ENCODE measurements at regions not wholly inside any gene's neighbourhood (a gene's known extent, or its start where the extent isn't known, plus 50 kb on each side); places are given as distances from the start of the nearest gene placed in this dataset.

DNA sequence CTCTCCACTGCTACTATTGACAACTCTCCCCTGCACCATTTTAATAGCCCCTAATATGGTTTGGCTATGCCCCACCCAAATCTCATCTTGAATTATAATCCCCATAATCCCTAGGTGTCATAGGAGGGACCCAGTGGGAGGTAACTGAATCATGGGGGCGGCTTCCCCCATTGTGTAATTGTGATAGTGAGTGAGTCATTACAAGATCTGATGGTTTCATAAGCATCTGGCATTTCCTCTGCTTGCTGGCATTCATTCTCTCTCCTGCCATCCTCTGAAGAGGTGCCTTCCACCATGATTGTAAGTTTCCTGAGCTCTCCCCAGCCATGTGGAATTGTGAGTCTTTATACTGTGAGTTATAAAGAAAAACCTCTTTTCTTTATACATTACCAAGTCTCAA is 74.1 kb upstream of the TCF21 start:
- TF ChIP-seq, protein P1, sequence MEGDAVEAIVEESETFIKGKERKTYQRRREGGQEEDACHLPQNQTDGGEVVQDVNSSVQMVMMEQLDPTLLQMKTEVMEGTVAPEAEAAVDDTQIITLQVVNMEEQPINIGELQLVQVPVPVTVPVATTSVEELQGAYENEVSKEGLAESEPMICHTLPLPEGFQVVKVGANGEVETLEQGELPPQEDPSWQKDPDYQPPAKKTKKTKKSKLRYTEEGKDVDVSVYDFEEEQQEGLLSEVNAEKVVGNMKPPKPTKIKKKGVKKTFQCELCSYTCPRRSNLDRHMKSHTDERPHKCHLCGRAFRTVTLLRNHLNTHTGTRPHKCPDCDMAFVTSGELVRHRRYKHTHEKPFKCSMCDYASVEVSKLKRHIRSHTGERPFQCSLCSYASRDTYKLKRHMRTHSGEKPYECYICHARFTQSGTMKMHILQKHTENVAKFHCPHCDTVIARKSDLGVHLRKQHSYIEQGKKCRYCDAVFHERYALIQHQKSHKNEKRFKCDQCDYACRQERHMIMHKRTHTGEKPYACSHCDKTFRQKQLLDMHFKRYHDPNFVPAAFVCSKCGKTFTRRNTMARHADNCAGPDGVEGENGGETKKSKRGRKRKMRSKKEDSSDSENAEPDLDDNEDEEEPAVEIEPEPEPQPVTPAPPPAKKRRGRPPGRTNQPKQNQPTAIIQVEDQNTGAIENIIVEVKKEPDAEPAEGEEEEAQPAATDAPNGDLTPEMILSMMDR (IDR thresholded peaks at IDR 0.05; ENCODE audit: low read depth, low read length, missing control alignments) = no peak
- H3K4me3 ChIP-seq (ENCODE audit: low read depth, low read length) = no peak overlapping the region
- no peak for DNase-seq (ENCODE audit: low read depth)

DNA sequence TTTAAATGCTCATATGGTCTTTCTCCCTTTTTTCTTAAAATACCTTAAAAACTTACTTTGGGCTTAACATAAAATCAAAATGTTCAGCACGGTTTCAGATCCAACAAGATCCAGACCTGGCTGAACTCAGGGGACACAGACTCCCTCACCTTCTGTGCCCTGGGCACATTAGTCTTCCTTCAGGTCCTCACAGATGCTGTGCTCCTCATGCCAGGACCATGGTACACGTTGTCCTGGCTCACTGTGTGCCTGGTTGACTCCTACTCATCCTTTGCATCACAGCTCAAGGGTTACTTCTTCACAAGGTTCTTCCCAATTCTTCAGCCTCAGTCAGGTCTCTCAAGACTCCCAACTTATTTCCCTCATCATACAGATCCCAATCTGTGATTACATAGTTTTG is 73.6 kb upstream of the TCF21 start:
- TF ChIP-seq, protein P1 (IDR thresholded peaks at IDR 0.05; ENCODE audit: low read depth, low read length, missing control alignments) = no peak
- no peak overlapping the region for H3K4me3 ChIP-seq (ENCODE audit: low read depth, low read length)
- DNase-seq (ENCODE audit: low read depth) = no peak

GRCh38 chr6:133816171-133816570 is 72.7 kb upstream of the TCF21 start:
- DNase-seq (ENCODE audit: low read depth) = no peak
- H3K4me3 ChIP-seq (ENCODE audit: low read depth, low read length) = no peak overlapping the region
- TF ChIP-seq, protein P1 (IDR thresholded peaks at IDR 0.05; ENCODE audit: low read depth, low read length, missing control alignments) = no peak

DNA sequence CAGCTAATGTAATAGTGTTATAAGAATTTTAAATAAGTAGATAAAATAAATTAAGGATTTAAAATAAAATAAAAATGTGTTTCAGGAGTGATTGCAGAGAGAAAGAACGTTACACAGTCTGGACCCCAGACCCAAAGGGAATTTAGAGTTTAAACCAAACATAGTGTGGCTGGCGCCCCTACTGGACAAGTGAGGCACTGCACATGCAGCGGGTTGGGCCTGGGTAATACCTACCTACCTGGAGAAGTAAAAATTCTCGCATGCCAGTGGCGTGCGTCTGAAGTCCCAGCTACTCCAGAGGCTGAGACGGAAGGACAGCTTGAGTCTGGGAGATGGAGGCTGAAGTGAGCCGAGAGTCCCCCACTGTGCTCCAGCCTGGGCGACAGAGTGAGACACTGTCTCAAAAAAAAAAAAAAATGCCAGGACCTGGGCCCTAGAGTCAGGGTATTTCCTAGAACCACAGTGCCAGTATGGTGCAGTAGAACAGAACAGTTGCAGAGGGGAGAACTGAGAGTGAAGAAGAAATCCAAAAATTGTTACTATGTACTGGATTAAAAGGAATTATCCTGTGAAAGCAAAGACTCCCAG is 71.4 kb upstream of the TCF21 start:
- no peak overlapping the region for H3K4me3 ChIP-seq (ENCODE audit: low read depth, low read length)
- TF ChIP-seq, protein P1 (IDR thresholded peaks at IDR 0.05; ENCODE audit: low read depth, low read length, missing control alignments) = peak; percentile 94
- no peak for DNase-seq (ENCODE audit: low read depth)

DNA sequence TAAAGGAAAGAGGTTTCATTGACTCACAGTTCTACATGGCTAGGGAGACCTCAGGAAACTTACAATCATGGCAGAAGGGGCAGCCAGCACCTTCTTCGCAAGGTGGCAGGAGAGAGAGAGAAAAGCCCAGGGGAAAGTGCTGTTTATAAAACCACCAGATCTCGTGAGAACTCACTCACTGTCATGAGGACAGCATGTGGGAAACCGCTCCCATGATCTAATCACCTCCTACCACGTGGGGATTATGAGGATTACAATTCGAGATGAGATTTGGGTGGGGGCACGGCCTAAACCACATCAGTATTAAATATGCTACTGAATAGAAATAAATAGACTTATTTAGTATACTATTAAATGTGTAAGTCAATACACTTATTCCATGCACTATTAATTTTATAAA is 70.6 kb upstream of the TCF21 start:
- TF ChIP-seq, protein P1 (IDR thresholded peaks at IDR 0.05; ENCODE audit: low read depth, low read length, missing control alignments) = no peak
- H3K4me3 ChIP-seq (ENCODE audit: low read depth, low read length) = no peak overlapping the region
- DNase-seq (ENCODE audit: low read depth) = no peak

- TF ChIP-seq, protein P1 (IDR thresholded peaks at IDR 0.05; ENCODE audit: low read depth, low read length, missing control alignments) = no peak
Measured at GRCh38 chr6:133820208-133820607, 68.7 kb upstream of the TCF21 start.

GRCh38 chr6:133827766-133828165 is 61.1 kb upstream of the TCF21 start:
- TF ChIP-seq, protein P1 (IDR thresholded peaks at IDR 0.05; ENCODE audit: low read depth, low read length, missing control alignments) = no peak
- no peak for DNase-seq (ENCODE audit: low read depth)
- no peak overlapping the region for H3K4me3 ChIP-seq (ENCODE audit: low read depth, low read length)

More at GRCh38 chr6:133820208-133820607, 68.7 kb upstream of the TCF21 start:
- no peak for DNase-seq (ENCODE audit: low read depth)
- no peak overlapping the region for H3K4me3 ChIP-seq (ENCODE audit: low read depth, low read length)

Data from GM12864 (cell line).